HG03442 (cell line): ENCODE measurements at regions not wholly inside any gene's neighbourhood (a gene's known extent, or its start where the extent isn't known, plus 50 kb on each side); places are given as distances from the start of the nearest gene placed in this dataset.

ENCODE experiments used
- ATAC-seq: cut with Tn5 transposase; IDR thresholded peaks from one replicate; pipeline ENCODE4 v1.9.1; 2021; ENCODE audit warnings: mild to moderate bottlenecking, moderate library complexity; ENCODE audit not compliant: unreplicated experiment

- no peak for ATAC-seq
These were observed 1280.8 kb upstream of the AUTS2 start for GRCh38 chr7:68317476-68317875.

DNA sequence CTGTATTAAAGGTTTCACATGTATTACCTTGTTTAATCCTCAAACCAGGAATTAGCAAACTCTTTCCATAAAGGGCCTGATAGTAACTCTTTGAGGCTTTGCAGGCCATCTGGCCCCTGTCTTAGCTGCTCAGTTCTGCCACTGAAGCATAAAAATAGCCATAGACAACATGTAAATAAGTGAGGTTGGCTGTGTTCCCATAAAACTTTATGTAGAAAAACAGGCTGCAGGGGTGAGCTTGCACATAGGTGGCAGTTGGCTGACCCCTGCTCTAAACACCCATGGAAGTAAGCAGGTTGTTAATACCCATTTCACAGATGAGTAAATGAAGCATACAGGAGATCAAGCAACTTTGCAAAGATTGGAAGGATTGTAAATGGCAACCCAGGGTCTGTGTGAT lies 1279.2 kb upstream of the AUTS2 start:
- ATAC-seq: no peak

DNA sequence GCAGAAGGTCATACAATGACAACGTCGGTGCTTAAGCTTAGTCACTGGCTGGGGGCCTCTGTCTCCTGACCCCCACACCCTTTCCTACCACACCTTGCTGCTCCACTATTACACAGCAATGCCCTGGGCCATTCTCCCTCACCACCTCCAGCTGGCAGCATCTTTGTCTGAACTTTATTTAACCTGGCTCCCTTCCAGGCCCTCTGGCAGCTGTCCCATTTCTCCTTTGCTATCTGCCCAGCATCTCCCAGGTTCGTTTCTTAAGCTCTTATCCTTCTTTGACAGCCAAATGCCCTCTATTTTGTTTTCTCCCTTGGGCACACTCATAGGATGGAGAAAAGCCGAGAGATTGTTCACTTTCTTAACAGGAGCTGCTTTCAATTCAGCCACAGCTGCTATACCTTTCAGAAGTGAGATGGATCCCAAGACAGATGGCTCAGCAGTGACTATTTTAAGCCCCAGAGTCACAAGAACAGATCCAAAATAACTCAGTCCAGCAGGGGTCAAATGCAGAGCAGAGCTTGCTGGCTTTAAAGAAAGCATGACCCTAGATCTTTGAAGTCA lies 1277.1 kb upstream of the AUTS2 start:
- no peak for ATAC-seq

DNA sequence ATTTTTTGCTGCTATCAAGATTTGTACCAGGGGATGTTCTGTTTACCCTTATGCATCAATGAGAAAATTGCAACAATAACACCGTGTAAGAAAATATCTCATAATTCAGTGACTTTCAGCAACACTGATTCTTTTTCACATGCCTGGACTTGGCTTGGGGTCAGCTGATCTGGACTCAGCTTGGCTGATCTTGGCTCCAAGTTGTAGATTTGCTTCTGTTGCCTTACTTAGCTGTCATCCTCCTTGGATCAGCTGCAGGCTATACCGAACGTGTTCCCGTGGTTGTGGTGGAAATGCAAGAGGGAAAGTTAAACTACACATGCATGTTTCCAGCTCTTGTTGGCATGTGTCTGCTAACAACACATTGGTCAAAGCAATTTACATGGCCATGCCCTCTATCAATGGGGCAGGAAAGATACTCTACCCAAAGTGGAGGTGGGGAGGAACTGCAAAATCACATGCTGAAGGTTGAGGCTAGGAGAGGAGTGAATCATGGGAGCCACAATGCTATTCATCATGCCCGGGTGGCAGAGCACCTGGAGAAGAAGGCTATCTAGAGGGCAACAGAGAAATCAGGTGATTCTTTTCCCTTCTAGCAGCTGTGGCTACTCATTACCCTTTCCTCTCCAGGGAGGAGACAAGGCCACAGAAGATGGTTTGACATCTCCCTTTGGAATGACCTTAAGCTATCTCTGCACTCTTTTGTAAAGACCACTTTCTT lies 1276.3 kb upstream of the AUTS2 start:
- no peak for ATAC-seq

GRCh38 chr7:68324621-68325020 lies 1273.7 kb upstream of the AUTS2 start:
- ATAC-seq: no peak

DNA sequence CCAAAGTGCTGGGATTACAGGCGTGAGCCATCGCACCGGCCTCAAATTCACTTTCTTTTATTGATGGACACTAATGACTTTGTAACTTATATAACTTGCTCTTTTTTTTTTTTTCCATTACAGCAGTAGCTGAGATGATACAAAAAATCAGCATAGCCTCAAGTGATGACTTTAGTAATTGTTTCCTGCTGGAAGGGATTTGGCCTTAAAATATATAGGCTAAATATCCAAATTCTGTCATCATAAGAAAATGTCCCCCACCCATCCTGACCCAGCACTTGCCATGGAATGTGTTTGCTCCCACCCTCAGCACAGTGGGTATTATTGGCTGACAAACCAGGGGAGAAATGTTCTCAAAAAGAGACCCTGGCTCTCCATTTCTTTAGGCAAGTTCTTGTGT lies 1264.1 kb upstream of the AUTS2 start:
- no peak for ATAC-seq

DNA sequence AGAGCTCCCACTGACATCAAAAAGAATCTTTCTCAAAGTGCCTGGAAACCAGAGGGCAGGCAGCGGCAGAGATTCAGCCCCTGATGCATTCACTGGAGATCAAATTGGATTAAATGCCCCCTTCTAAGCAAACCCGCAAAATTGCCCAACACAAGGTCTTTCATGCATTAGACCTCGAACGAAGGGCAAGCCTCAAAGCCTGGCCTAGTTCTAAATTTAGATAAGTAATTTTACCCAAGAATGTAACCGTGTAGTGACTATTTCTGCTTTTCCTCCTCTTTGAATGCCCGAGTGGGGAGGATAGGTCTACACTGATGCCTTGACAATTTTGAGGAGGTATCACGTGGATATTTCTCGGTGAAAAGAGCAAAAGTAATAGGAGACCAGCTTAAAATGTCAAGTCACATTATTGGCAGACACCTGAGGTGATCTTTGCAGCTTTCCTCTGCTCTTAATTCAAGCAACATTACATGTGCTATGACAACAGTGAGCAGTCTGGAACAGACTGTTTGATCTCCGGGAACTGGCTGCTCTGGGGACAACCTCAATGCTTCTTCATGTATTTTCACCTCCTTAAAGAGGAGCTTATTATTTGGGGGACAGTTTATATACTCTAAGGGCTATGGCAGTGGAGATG lies 1263.5 kb upstream of the AUTS2 start:
- ATAC-seq: no peak

GRCh38 chr7:68336594-68336993 lies 1261.7 kb upstream of the AUTS2 start:
- no peak for ATAC-seq

- ATAC-seq: no peak
These were observed 1249.9 kb upstream of the AUTS2 start for GRCh38 chr7:68348401-68348800.

GRCh38 chr7:68362745-68363518 lies 1235.3 kb upstream of the AUTS2 start:
- ATAC-seq: no peak

DNA sequence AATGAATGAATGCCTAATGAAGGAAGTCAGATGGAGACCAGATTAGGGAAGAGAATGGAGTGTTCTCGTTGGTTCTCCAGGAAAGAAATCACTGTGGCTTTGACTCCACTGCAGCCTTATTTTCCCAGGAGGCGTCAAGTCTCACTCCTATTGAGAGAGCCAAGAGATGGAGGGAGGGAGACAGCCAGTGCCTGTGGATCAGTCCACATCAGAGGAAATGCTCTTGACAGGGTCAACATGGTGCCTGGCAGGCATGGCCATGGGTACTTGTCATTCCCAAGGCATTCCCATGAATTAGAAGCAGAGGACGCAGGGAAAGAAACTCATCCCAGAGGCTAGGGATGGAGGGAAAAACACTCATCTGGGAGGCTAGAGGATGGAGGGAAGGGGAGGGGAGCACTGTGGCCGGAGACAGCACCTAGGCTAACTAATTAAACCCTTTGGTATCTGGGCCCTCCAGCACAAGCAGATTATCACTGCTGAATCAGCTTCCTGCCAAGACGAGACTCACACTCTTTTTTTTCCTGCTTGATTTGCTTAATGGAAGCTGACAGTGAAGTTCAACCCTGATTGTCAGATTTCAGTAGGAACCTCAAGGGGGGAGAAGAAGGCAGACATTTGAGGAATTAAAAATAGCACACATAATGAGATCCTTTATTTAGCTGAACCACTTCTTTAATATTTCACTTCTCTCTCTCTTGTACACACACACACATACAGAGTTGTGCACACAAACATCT lies 1233.2 kb upstream of the AUTS2 start:
- no peak for ATAC-seq

DNA sequence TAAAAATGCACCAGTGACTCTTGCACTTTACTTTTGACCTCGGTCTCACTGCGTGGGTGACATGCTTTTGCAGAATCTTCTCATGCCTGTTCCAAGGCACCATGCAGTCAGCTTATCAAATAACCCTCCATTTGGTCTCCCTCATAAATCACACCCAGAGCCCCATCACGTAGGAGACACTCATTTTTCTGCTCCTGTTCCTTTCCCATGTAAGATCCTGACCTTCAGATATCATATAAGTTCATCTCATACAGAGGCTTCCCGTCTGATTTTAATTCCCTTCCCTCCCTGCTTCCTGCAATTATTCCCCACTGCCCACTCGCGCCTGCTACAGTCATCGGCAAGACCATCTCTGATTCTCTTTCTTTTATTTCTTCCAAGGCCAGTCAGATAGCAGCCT lies 1226.3 kb upstream of the AUTS2 start:
- no peak for ATAC-seq

DNA sequence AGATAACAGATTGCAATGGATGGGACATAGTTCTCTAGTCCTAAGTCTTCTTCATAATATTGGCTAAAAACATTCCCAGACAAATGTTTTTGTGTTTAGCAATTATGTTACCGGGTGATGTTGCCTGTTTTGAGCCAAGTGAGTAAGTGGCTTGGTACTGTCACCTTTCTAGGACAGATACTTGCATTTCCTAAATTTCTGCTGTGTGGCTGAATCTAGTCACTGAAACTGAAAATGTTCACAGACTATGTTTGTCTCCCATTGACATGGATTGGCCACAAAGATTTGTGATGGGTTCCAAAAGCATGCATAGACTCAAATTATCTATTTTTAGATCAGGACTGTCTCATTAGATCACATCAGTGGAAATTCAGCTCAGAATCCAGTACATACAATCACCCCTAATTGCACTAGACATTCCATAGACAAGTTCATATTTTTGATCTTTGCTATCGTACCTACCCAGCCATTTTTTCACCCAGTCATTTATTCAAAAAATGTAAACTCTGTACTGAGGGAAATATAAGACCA lies 1222.1 kb upstream of the AUTS2 start:
- no peak for ATAC-seq

GRCh38 chr7:68381731-68382130 lies 1216.5 kb upstream of the AUTS2 start:
- no peak for ATAC-seq

DNA sequence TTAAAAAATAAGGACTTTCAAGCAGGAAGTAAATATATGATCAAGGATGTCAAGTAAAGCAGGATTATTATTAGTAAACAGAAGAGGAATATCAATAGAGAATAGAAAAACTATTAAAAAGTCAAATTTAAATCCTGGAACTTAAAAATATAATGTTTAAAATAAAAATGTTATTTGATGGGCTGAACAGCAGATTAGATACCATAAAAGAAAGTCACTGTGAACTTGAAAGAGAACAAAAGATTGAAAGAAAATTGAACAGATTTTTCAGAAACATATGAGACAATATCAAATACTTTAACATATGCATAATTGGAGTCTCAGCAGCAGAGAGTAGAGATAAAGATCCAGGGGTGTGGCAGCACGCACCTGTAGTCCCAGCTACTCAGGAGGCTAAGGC lies 1213.7 kb upstream of the AUTS2 start:
- no peak for ATAC-seq

DNA sequence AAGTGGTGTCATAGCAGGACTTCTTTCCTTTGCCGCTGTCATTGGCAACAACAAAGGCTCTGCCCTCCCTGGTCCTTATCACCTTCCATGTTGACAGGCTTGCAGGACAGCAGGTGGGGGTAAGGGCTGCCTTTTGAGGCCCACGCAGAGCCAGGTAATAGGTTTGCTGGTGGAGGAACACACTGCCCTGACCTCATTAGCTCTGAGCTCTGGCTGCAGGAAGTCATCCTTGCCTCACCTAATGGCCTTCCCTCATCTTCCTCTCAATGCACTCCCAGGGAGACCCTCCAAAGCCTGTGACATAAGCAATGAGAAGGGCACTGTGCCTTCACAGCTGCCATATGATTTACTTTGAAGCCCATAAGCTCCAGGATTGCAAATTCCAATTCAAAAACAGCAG lies 1205.2 kb upstream of the AUTS2 start:
- ATAC-seq: no peak

GRCh38 chr7:68394131-68394530 lies 1204.1 kb upstream of the AUTS2 start:
- no peak for ATAC-seq

DNA sequence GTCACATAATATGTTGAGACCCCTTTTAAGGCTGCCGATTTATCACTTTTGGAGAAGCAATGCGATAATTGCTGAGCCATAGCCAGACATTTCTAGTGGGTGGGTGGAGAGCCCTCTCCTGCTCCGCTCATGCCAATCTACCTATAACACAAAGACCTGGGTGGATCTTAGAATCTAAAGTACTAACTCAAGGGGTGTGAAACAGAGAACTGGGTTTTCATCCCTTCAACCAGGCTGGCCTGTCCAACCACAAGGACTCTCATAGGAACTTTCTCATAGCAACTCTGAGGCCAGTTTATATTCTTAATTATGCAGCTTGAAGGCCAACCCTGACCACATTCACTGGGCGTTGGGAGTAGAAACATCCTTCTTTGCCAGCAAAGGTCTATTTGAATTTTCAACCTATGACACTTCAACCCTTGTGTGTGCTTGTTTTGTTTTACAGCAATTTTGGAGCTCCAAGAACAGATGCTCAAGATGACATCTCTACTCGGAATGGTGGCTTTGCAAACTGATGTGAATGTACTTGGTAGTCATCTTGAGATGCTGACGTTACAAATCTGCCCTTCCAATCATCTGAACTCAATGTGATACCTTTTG lies 1198.2 kb upstream of the AUTS2 start:
- no peak for ATAC-seq

DNA sequence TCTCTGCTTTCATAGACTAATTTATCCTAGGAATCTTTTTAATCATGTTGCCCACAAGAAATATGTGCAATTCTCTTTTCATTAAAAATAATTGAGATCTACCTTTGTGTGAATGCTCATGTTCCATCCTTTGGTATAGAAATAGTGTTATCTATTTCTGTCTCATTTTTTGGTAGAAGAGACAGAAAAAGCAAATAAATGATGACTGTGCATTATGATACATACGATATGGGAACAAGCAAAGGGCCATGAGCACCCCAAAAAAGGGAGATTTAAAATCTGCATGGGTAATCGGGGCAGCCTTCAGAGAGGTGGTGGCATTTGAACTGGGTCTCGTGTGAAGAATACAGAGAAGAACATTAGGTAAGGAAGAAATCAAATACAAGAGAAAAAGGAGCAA lies 1197.5 kb upstream of the AUTS2 start:
- no peak for ATAC-seq

DNA sequence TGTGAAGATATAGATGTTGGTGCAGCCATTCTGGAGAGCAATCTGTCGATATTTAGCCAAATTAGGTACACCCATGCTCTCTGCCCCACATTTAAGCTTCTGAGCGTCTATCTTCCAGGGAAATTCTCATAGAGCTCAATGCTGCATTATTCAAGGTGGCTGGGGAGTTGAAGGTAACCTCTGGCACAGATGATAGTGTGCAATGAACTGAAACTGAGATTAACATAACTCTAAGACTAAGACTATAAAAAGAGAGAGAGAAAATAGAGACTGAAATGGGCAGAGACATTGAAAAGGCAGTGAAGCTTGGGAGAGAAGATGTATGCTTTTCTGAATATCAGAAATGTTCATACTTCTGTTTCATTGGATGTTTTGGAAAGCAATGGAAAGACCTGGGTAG lies 1197.0 kb upstream of the AUTS2 start:
- no peak for ATAC-seq
